Neural cell (in vitro differentiated cells): ENCODE measurements at regions not wholly inside any gene's neighbourhood (a gene's known extent, or its start where the extent isn't known, plus 50 kb on each side); places are given as distances from the start of the nearest gene placed in this dataset.

ENCODE experiments used
- H2AFZ ChIP-seq: fragments of 200-600, 300-800 bp; sonication (generic), shearing (Covaris generic); 2 replicates; pipeline ENCODE4 v1.6.0; 2014; ENCODE audit warnings: low read depth, mild to moderate bottlenecking, antibody characterized with exemption, low read length, moderate library complexity
- H3F3A ChIP-seq: fragments of 200-600 bp; shearing (Covaris generic); 2 replicates; pipeline ENCODE4 v1.6.1; 2016; ENCODE audit warnings: mild to moderate bottlenecking, moderate library complexity, mixed read lengths, antibody characterized with exemption, low read length; ENCODE audit not compliant: insufficient read depth, poor library complexity, severe bottlenecking
- H3K27ac ChIP-seq: fragments of 200-600, 300-800 bp; sonication (generic), shearing (Covaris generic); 2 replicates; pipeline ENCODE4 v1.5.1; 2014; ENCODE audit warnings: mild to moderate bottlenecking, low read length, moderate library complexity
- H3K27me3 ChIP-seq: fragments of 300-800, 200-600 bp; sonication (generic), shearing (Covaris generic); 2 replicates; pipeline ENCODE4 v1.6.0; 2014; ENCODE audit warnings: mild to moderate bottlenecking, low read depth, low read length, moderate library complexity; ENCODE audit not compliant: insufficient read depth
- H3K36me3 ChIP-seq: fragments of 300-800, 200-600 bp; sonication (generic), shearing (Covaris generic); 2 replicates; pipeline ENCODE4 v1.5.1; 2014; ENCODE audit warnings: mild to moderate bottlenecking, antibody characterized with exemption, low read length, moderate library complexity; ENCODE audit not compliant: insufficient read depth
- H3K4me2 ChIP-seq: fragments of 300-800, 200-600 bp; sonication (generic), shearing (Covaris generic); 2 replicates; pipeline ENCODE4 v1.6.0; 2014; ENCODE audit warnings: mild to moderate bottlenecking, low read length
- H3K4me3 ChIP-seq: fragments of 300-800, 200-600 bp; sonication (generic), shearing (Covaris generic); 2 replicates; pipeline ENCODE4 v1.5.1; 2014; ENCODE audit warnings: mild to moderate bottlenecking, low read length, moderate library complexity
- H3K79me2 ChIP-seq: fragments of 200-600 bp; shearing (Covaris generic); replicated peaks from 2 replicates; pipeline ENCODE4 v1.6.0; 2014; ENCODE audit warnings: mild to moderate bottlenecking, low read length, moderate library complexity; ENCODE audit not compliant: insufficient read depth
- H3K9ac ChIP-seq: fragments of 300-800, 200-600 bp; sonication (generic), shearing (Covaris generic); 2 replicates; pipeline ENCODE4 v1.6.1; 2016; ENCODE audit warnings: mild to moderate bottlenecking, low read length, mixed read lengths
- H3K9me2 ChIP-seq: fragments of 200-600 bp; shearing (Covaris generic); 2 replicates; pipeline ENCODE4 v1.6.1; 2016; ENCODE audit warnings: mild to moderate bottlenecking, low read length, mixed read lengths; ENCODE audit not compliant: insufficient read depth
- H3K9me3 ChIP-seq: fragments of 200-600, 300-800 bp; sonication (generic), shearing (Covaris generic); 2 replicates; pipeline ENCODE4 v1.6.1; 2016; ENCODE audit warnings: mild to moderate bottlenecking, mixed run types, low read length, moderate library complexity, mixed read lengths
- H4K20me1 ChIP-seq: fragments of 200-600 bp; shearing (Covaris generic); 2 replicates; pipeline ENCODE4 v1.6.1; 2016; ENCODE audit warnings: mild to moderate bottlenecking, mixed run types; ENCODE audit not compliant: insufficient read depth
- CTCF ChIP-seq: fragments of 450-650 bp; IDR thresholded peaks from 2 replicates; pipeline ENCODE4 v1.5.1; 2014; ENCODE audit warnings: antibody characterized with exemption, mild to moderate bottlenecking, moderate library complexity; ENCODE audit not compliant: poor library complexity, severe bottlenecking
- EP300 ChIP-seq: fragments of 450-650 bp; conservative IDR thresholded peaks from 2 replicates; pipeline ENCODE4 v1.6.1; 2014; ENCODE audit warnings: antibody characterized with exemption, mild to moderate bottlenecking, moderate library complexity; ENCODE audit not compliant: poor library complexity, severe bottlenecking
- EZH2 ChIP-seq: fragments of 200-600, 300-800 bp; shearing (Covaris generic), sonication (generic); IDR thresholded peaks from 2 replicates; pipeline ENCODE4 v1.6.1; 2014; ENCODE audit warnings: antibody characterized with exemption, low read length, borderline replicate concordance, mild to moderate bottlenecking; ENCODE audit not compliant: insufficient read depth, poor library complexity, severe bottlenecking
- MXI1 ChIP-seq: fragments of 450-650 bp; conservative IDR thresholded peaks from 2 replicates; pipeline ENCODE4 v1.6.1; 2014; ENCODE audit warnings: antibody characterized with exemption, mild to moderate bottlenecking; ENCODE audit not compliant: poor library complexity, severe bottlenecking
- POLR2AphosphoS5 ChIP-seq: IDR thresholded peaks from 2 replicates; pipeline ENCODE4 v1.6.1; 2012
- RAD21 ChIP-seq: fragments of 450-650 bp; conservative IDR thresholded peaks from 2 replicates; pipeline ENCODE4 v1.6.1; 2014; ENCODE audit warnings: antibody characterized with exemption, mild to moderate bottlenecking, moderate library complexity
- REST ChIP-seq: IDR thresholded peaks from 2 replicates; pipeline ENCODE4 v1.6.1; 2012; ENCODE audit warnings: borderline replicate concordance
- SMC3 ChIP-seq: fragments of 450-650 bp; conservative IDR thresholded peaks from 2 replicates; pipeline ENCODE4 v1.6.1; 2014; ENCODE audit warnings: antibody characterized with exemption, mild to moderate bottlenecking, moderate library complexity; ENCODE audit not compliant: poor library complexity
- TAF1 ChIP-seq: IDR thresholded peaks from 2 replicates; pipeline ENCODE4 v1.6.1; 2012; ENCODE audit warnings: low read depth

GRCh38 chrX:43500246-43500645, 155.9 kb upstream of the MAOA start:
- Histone ChIP-seq H3K27me3 (no peaks in the 10 kb centered on the region), H3K4me3 (no peak overlapping the region), H3K27ac (no peak overlapping the region), H3K9me2 (no peaks in the 10 kb centered on the region), H4K20me1 (no peaks in the 10 kb centered on the region), H2AFZ (no peak overlapping the region), H3F3A (no peaks in the 10 kb centered on the region), H3K36me3 (no peaks in the 10 kb centered on the region), H3K4me2 (no peak overlapping the region), H3K9me3 (no peaks in the 10 kb centered on the region), H3K9ac (no peak overlapping the region), H3K79me2 (no peaks in the 10 kb centered on the region)
- TF ChIP-seq EZH2 (no peak), EP300 (no peak), SMC3 (no peak), CTCF (no peak), MXI1 (no peak), POLR2AphosphoS5 (no peak), RAD21 (no peak), REST (no peak), TAF1 (no peak)

- Histone ChIP-seq H3K9ac (no peak overlapping the region), H3K4me3 (no peak overlapping the region), H4K20me1 (no peaks in the 10 kb centered on the region), H3K4me2 (no peak overlapping the region), H3F3A (no peaks in the 10 kb centered on the region), H3K27me3 (no peaks in the 10 kb centered on the region), H3K9me3 (no peaks in the 10 kb centered on the region), H3K27ac (no peak overlapping the region), H2AFZ (no peak overlapping the region), H3K36me3 (no peaks in the 10 kb centered on the region), H3K79me2 (no peaks in the 10 kb centered on the region), H3K9me2 (no peaks in the 10 kb centered on the region)
- TF ChIP-seq RAD21 (no peak), EP300 (no peak), SMC3 (no peak), EZH2 (no peak), POLR2AphosphoS5 (no peak), CTCF (no peak), MXI1 (no peak), REST (no peak), TAF1 (no peak)
Observed at GRCh38 chrX:43500996-43501694, 155.0 kb upstream of the MAOA start.
